Keratinocyte (primary cell): ENCODE measurements at regions not wholly inside any gene's neighbourhood (a gene's known extent, or its start where the extent isn't known, plus 50 kb on each side); places are given as distances from the start of the nearest gene placed in this dataset.

Experiments used
- DNase-seq: peaks from one replicate; pipeline ENCODE4 v3.0.0-alpha.2; 2011; ENCODE audit warnings: low read depth, missing footprints, low spot score
- FAIRE-seq: peaks from 2 replicates; lab custom pipeline; 2011; peaks lifted over from hg19 to GRCh38; lab: Jason Lieb, UNC
- H2AFZ ChIP-seq: 2 replicates; pipeline ENCODE4 v1.6.0; 2012; ENCODE audit warnings: low read length, control low read depth, inconsistent platforms; ENCODE audit not compliant: control insufficient read depth
- H3K27ac ChIP-seq: 2 replicates; pipeline ENCODE4 v1.5.1; 2011; ENCODE audit warnings: low read length; ENCODE audit not compliant: control insufficient read depth, insufficient read depth
- H3K27me3 ChIP-seq: 3 replicates; pipeline ENCODE4 v1.6.0; 2011; ENCODE audit warnings: low read length; ENCODE audit not compliant: control insufficient read depth, insufficient read depth; ENCODE audit errors: extremely low read depth
- H3K36me3 ChIP-seq, 2 experiments: 2 replicates in 1 of 2; 3 replicates in 1 of 2; pipeline ENCODE4 v1.5.1; 2011; ENCODE audit warnings: low read length in 2 of 2, mild to moderate bottlenecking in 1 of 2; ENCODE audit not compliant: control insufficient read depth in 2 of 2, insufficient read depth in 2 of 2; ENCODE audit errors: extremely low read depth in 1 of 2
- H3K4me1 ChIP-seq: 3 replicates; pipeline ENCODE4 v1.5.1; 2011; ENCODE audit warnings: low read length; ENCODE audit not compliant: control insufficient read depth, insufficient read depth; ENCODE audit errors: extremely low read depth
- H3K4me2 ChIP-seq: 3 replicates; pipeline ENCODE4 v1.6.0; 2011; ENCODE audit warnings: low read depth, low read length; ENCODE audit not compliant: control insufficient read depth, insufficient read depth; ENCODE audit errors: extremely low read depth
- H3K4me3 ChIP-seq, 3 experiments: fragments of 200-600 bp in 1 of 3; sonication (generic) in 1 of 3; 2 replicates in 2 of 3; 3 replicates in 1 of 3; pipeline ENCODE4 v1.5.1; 2011 to 2016; ENCODE audit warnings: low read length in 3 of 3, mild to moderate bottlenecking in 3 of 3, control low read depth in 2 of 3, inconsistent platforms in 1 of 3, low read depth in 1 of 3, mixed read lengths in 1 of 3, mixed run types in 1 of 3, moderate library complexity in 1 of 3; ENCODE audit not compliant: control insufficient read depth in 2 of 3, insufficient read depth in 2 of 3; ENCODE audit errors: extremely low read depth in 1 of 3
- H3K79me2 ChIP-seq: 2 replicates; pipeline ENCODE4 v1.6.0; 2012; ENCODE audit warnings: low read length; ENCODE audit not compliant: control insufficient read depth, insufficient read depth
- H3K9ac ChIP-seq: 3 replicates; pipeline ENCODE4 v1.6.0; 2011; ENCODE audit warnings: low read length; ENCODE audit not compliant: control insufficient read depth, insufficient read depth; ENCODE audit errors: extremely low read depth
- H3K9me1 ChIP-seq: 3 replicates; pipeline ENCODE4 v1.6.0; 2011; ENCODE audit warnings: low read length; ENCODE audit not compliant: control insufficient read depth, insufficient read depth; ENCODE audit errors: extremely low read depth
- H3K9me3 ChIP-seq: 2 replicates; pipeline ENCODE4 v1.5.1; 2012; ENCODE audit warnings: low read depth, low read length; ENCODE audit not compliant: control insufficient read depth
- H4K20me1 ChIP-seq: 3 replicates; pipeline ENCODE4 v1.6.0; 2011; ENCODE audit warnings: low read length; ENCODE audit not compliant: control insufficient read depth, insufficient read depth; ENCODE audit errors: extremely low read depth
- CTCF ChIP-seq, 3 experiments: IDR thresholded peaks in 1 of 3; conservative IDR thresholded peaks in 1 of 3; optimal IDR thresholded peaks in 1 of 3; 2 replicates in 2 of 3; 3 replicates in 1 of 3; pipeline versions ENCODE3 to v1.5.1; 2011; ENCODE audit warnings: low read length in 3 of 3, mild to moderate bottlenecking in 3 of 3, moderate library complexity in 2 of 3, control low read depth in 1 of 3, inconsistent platforms in 1 of 3; ENCODE audit not compliant: insufficient read depth in 2 of 3; ENCODE audit errors: extremely low read depth in 1 of 3
- EZH2 ChIP-seq: IDR thresholded peaks from one replicate; pipeline ENCODE4 v1.6.1; 2012; ENCODE audit warnings: inconsistent platforms, mild to moderate bottlenecking, low read length, moderate library complexity
- dilution Hi-C: fragments of 300-500 bp; cut with MboI; formaldehyde crosslinking; loops from one replicate; pipeline ENCODE4 v1.7.0; 2020; ENCODE audit warnings: low sequenced_read_pairs; ENCODE audit not compliant: extremely low pct_ligation_motif_present

GRCh38 chr1:55697997-55698535 lies 482.9 kb upstream of the USP24 start:
- no peak for DNase-seq
- no peak overlapping the region for H3K9ac ChIP-seq
- no peaks in the 10 kb centered on the region for H4K20me1 ChIP-seq
- H3K9me1 ChIP-seq, result no peaks in the 10 kb centered on the region
- H3K79me2 ChIP-seq, result no peaks in the 10 kb centered on the region
- H2AFZ ChIP-seq, result no peak overlapping the region
- FAIRE-seq, result no peak
- H3K4me1 ChIP-seq, result peaks cover 11% of the 10 kb centered on the region
- no peaks in the 10 kb centered on the region for H3K27me3 ChIP-seq
- TF ChIP-seq EZH2, result no peak
- TF ChIP-seq CTCF (optimal IDR thresholded peaks at IDR 0.05 in 1 of 3, IDR thresholded peaks at IDR 0.05 in 1 of 3, conservative IDR thresholded peaks at IDR 0.05 in 1 of 3; ENCODE audit: extremely low read depth in 1 of 3, insufficient read depth in 2 of 3, low read length in 3 of 3), result no peak
- dilution Hi-C loops, result no loop called here
- H3K4me2 ChIP-seq, result no peak overlapping the region
- no peaks in the 10 kb centered on the region for H3K36me3 ChIP-seq
- no peaks in the 10 kb centered on the region for H3K9me3 ChIP-seq
- no peak overlapping the region for H3K27ac ChIP-seq
- H3K4me3 ChIP-seq, result no peak overlapping the region

GRCh38 chr1:55696891-55697290 lies 481.7 kb upstream of the USP24 start:
- H3K9me1 ChIP-seq, result no peaks in the 10 kb centered on the region
- peaks cover 11% of the 10 kb centered on the region for H3K4me1 ChIP-seq
- H3K27me3 ChIP-seq, result no peaks in the 10 kb centered on the region
- no peak for TF ChIP-seq EZH2
- no peak for TF ChIP-seq CTCF (optimal IDR thresholded peaks at IDR 0.05 in 1 of 3, IDR thresholded peaks at IDR 0.05 in 1 of 3, conservative IDR thresholded peaks at IDR 0.05 in 1 of 3; ENCODE audit: extremely low read depth in 1 of 3, insufficient read depth in 2 of 3, low read length in 3 of 3)
- no peak overlapping the region for H3K9ac ChIP-seq
- no peaks in the 10 kb centered on the region for H3K9me3 ChIP-seq
- FAIRE-seq (no peak), DNase-seq (no peak)
- no peak overlapping the region for H3K27ac ChIP-seq
- H2AFZ ChIP-seq, result no peak overlapping the region
- H3K36me3 ChIP-seq, result no peaks in the 10 kb centered on the region
- dilution Hi-C loops, result no loop called here
- H3K4me2 ChIP-seq, result no peak overlapping the region
- no peaks in the 10 kb centered on the region for H3K79me2 ChIP-seq
- H3K4me3 ChIP-seq, result no peak overlapping the region
- no peaks in the 10 kb centered on the region for H4K20me1 ChIP-seq
